A673 (cell line): ENCODE measurements at regions not wholly inside any gene's neighbourhood (a gene's known extent, or its start where the extent isn't known, plus 50 kb on each side); places are given as distances from the start of the nearest gene placed in this dataset.

Source experiments
- BruUV-seq: library from RNA; stranded (reverse); fragments of 400-500 nt; replicated peaks from 2 replicates; lab custom pipeline; 2021; lab: Mats Ljungman, UMichigan
- CTCF ChIA-PET: fragments of 300-600 bp; sonication (Branson Sonifier 250); formaldehyde crosslinking; loops from one replicate; lab custom pipeline; 2022; ENCODE audit warnings: antibody characterized with exemption; lab: Charles Lee
- POLR2A ChIA-PET: fragments of 300-600 bp; sonication (Branson Sonifier 250); formaldehyde crosslinking; loops from one replicate; lab custom pipeline; 2022; ENCODE audit warnings: antibody characterized with exemption; ENCODE audit not compliant: low non-redundant PET; lab: Charles Lee
- DNase-seq: peaks from one replicate; pipeline ENCODE4 v3.0.0-alpha.2; 2015; ENCODE audit warnings: low spot score
- H3K27ac ChIP-seq: fragments of 200-600 bp; sonication (generic); 2 replicates; pipeline ENCODE4 v1.5.1; 2016; ENCODE audit warnings: mixed run types, low read depth, mild to moderate bottlenecking, mixed read lengths, antibody characterized with exemption, low read length; ENCODE audit not compliant: poor library complexity, severe bottlenecking
- H3K27me3 ChIP-seq: fragments of 200-600 bp; sonication (generic); replicated peaks from 2 replicates; pipeline ENCODE4 v1.6.1; 2017; ENCODE audit warnings: mixed run types, low read depth, mild to moderate bottlenecking, mixed read lengths, antibody characterized with exemption, low read length; ENCODE audit not compliant: insufficient read depth, poor library complexity
- H3K36me3 ChIP-seq: fragments of 200-600 bp; sonication (generic); 2 replicates; pipeline ENCODE4 v1.6.1; 2016; ENCODE audit warnings: mixed run types, mild to moderate bottlenecking, mixed read lengths, antibody characterized with exemption, low read length; ENCODE audit not compliant: insufficient read depth, poor library complexity, severe bottlenecking
- H3K4me1 ChIP-seq: fragments of 200-600 bp; sonication (generic); 2 replicates; pipeline ENCODE4 v1.6.1; 2017; ENCODE audit warnings: mixed run types, mild to moderate bottlenecking, mixed read lengths, antibody characterized with exemption, low read length; ENCODE audit not compliant: insufficient read depth, poor library complexity, severe bottlenecking
- H3K4me3 ChIP-seq: fragments of 200-600 bp; sonication (generic); 2 replicates; pipeline ENCODE4 v1.5.1; 2016; ENCODE audit warnings: low read depth, mixed run types, mild to moderate bottlenecking, mixed read lengths, low read length; ENCODE audit not compliant: poor library complexity, severe bottlenecking
- H3K9me3 ChIP-seq: fragments of 200-600 bp; sonication (generic); 2 replicates; pipeline ENCODE4 v1.6.1; 2016; ENCODE audit warnings: mixed run types, low read depth, mild to moderate bottlenecking, mixed read lengths, antibody characterized with exemption, low read length; ENCODE audit not compliant: poor library complexity, severe bottlenecking
- EZH2 ChIP-seq: fragments of 200-600 bp; sonication (generic); IDR thresholded peaks from 2 replicates; pipeline ENCODE4 v1.6.1; 2017; ENCODE audit warnings: borderline replicate concordance, low read depth, mild to moderate bottlenecking, mixed read lengths, antibody characterized with exemption, low read length; ENCODE audit not compliant: poor library complexity, severe bottlenecking
- intact Hi-C: fragments of 100-400 bp; cut with micrococcal nuclease; formaldehyde crosslinking; loops from one replicate; pipeline ENCODE4 v1.10.0; 2022; ENCODE audit not compliant: unreplicated experiment
- TF ChIP-seq, protein P1 (sequence below): fragments of 300-800, 200-600 bp; sonication (generic); conservative IDR thresholded peaks from 2 replicates; pipeline ENCODE4 v1.5.1; 2017; ENCODE audit warnings: low read depth, mild to moderate bottlenecking, antibody characterized with exemption, low read length, moderate library complexity, mixed read lengths

DNA sequence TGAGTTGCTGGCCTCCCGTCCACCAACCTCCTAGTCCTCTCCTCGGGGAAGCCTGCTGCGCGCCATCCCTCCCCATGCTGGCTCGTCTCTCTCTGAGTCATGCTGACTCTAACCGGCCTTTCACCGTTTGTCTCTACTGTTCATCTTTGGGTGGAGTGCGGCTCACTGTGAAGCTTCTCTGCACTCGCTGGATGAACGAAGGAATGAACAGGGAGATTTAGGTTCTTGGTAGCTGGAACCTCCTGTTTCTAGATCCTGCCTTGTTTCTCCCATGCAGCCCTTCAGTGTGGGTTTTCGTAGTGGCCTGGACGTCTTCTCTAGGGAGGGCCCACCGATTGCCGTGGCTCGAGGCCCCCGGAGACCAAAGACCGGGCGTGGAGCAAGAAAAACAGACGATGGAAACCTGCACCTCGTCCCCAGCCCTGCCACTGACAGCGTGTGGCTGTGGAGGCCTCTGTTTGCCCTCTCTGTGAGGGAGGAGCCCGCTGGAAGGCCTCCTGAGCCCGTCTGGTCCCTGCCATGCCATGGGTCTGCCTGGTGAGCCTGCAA is 227.6 kb upstream of the C1orf174 start:
- CTCF ChIA-PET: no interaction called here
- Histone ChIP-seq H3K27ac (no peak overlapping the region), H3K27me3 (peaks cover 38% of the 10 kb centered on the region), H3K36me3 (no peaks in the 10 kb centered on the region), H3K9me3 (no peaks in the 10 kb centered on the region), H3K4me1 (no peaks in the 10 kb centered on the region), H3K4me3 (no peak overlapping the region)
- POLR2A ChIA-PET: no interaction called here
- intact Hi-C loops: no loop called here
- no peak for DNase-seq
- TF ChIP-seq, protein P1, sequence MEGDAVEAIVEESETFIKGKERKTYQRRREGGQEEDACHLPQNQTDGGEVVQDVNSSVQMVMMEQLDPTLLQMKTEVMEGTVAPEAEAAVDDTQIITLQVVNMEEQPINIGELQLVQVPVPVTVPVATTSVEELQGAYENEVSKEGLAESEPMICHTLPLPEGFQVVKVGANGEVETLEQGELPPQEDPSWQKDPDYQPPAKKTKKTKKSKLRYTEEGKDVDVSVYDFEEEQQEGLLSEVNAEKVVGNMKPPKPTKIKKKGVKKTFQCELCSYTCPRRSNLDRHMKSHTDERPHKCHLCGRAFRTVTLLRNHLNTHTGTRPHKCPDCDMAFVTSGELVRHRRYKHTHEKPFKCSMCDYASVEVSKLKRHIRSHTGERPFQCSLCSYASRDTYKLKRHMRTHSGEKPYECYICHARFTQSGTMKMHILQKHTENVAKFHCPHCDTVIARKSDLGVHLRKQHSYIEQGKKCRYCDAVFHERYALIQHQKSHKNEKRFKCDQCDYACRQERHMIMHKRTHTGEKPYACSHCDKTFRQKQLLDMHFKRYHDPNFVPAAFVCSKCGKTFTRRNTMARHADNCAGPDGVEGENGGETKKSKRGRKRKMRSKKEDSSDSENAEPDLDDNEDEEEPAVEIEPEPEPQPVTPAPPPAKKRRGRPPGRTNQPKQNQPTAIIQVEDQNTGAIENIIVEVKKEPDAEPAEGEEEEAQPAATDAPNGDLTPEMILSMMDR: no peak
- TF ChIP-seq EZH2: no peak
- no TSS peak for BruUV-seq

DNA sequence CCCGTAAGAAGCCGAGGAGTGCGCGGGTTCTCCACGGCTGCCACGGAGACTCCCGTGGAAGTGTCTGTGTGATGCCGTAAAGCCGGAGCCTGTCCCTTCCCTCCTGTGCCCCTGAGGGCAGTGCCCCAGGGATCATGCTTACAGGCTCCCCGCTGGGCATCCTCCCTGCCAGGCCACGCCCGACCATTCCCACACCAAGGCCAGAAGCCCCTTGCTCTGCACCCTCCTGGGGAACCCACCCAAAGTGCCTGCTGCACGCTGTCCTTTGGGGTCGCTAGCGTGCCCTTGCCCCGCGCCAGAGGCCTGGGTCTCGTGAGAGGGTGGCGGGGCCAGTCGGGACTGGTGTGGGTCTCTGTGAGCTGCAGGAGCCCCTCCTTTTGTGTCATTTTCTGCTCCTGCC is 228.5 kb upstream of the C1orf174 start:
- BruUV-seq: no TSS peak
- intact Hi-C loops: no loop called here
- no peaks in the 10 kb centered on the region for H3K4me1 ChIP-seq
- no peaks in the 10 kb centered on the region for H3K36me3 ChIP-seq
- ChIA-PET CTCF (no interaction called here), POLR2A (no interaction called here)
- H3K4me3 ChIP-seq: no peak overlapping the region
- peaks cover 42% of the 10 kb centered on the region for H3K27me3 ChIP-seq
- H3K9me3 ChIP-seq: no peaks in the 10 kb centered on the region
- DNase-seq: no peak
- no peak overlapping the region for H3K27ac ChIP-seq
- TF ChIP-seq, protein P1: no peak
- TF ChIP-seq EZH2: no peak

DNA sequence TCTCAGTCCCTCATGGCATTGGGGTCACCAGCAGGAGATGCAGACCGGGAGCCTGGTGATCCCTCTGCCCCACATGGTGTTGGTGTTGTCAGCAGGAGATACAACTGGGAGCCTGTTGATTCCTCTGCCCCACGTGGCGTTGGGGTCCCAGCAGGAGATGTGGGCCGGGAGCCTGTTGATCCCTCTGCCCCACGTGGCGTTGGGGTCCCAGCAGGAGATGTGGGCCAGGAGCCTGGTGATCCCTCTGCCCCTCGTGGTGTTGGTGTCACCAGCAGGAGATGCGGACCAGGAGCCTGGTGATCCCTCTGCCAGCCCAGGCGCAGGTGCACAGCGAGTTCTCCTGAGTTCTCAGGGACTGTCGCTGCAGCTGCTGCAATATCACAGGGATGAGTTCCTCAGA is 229.6 kb upstream of the C1orf174 start:
- CTCF ChIA-PET: no interaction called here
- intact Hi-C loops: no loop called here
- Histone ChIP-seq H3K4me3 (no peak overlapping the region), H3K4me1 (no peaks in the 10 kb centered on the region), H3K36me3 (no peaks in the 10 kb centered on the region), H3K27me3 (peaks cover 45% of the 10 kb centered on the region), H3K9me3 (peaks cover under 1% of the 10 kb centered on the region), H3K27ac (no peak overlapping the region)
- TF ChIP-seq EZH2: no peak
- TF ChIP-seq, protein P1: no peak
- DNase-seq: no peak
- POLR2A ChIA-PET: no interaction called here
- no TSS peak for BruUV-seq
